HG03066 (cell line): ENCODE measurements at regions not wholly inside any gene's neighbourhood (a gene's known extent, or its start where the extent isn't known, plus 50 kb on each side); places are given as distances from the start of the nearest gene placed in this dataset.

Experiments
- ATAC-seq: cut with Tn5 transposase; IDR thresholded peaks from one replicate; pipeline ENCODE4 v1.9.1; 2021; ENCODE audit warnings: low read depth; ENCODE audit not compliant: unreplicated experiment

GRCh38 chr12:17810399-17810798, 279.6 kb downstream of the RERGL start:
- no peak for ATAC-seq

GRCh38 chr12:17809206-17809605, 280.8 kb downstream of the RERGL start:
- no peak for ATAC-seq

- ATAC-seq: no peak
These were observed 287.0 kb downstream of the RERGL start for GRCh38 chr12:17802657-17803641.

- ATAC-seq: no peak
These were observed 296.1 kb downstream of the RERGL start for GRCh38 chr12:17793854-17794253.

GRCh38 chr12:17778242-17778641, 311.8 kb downstream of the RERGL start:
- ATAC-seq: no peak

GRCh38 chr12:17763366-17763765, 326.6 kb downstream of the RERGL start:
- no peak for ATAC-seq

GRCh38 chr12:17759982-17760381, 330.0 kb downstream of the RERGL start:
- no peak for ATAC-seq
